Vagina (tissue), 2 donors: ENCODE measurements at regions not wholly inside any gene's neighbourhood (a gene's known extent, or its start where the extent isn't known, plus 50 kb on each side); places are given as distances from the start of the nearest gene placed in this dataset.

Experiments used
- POLR2A ChIP-seq, 2 donors: fragments of 450-650 bp; IDR thresholded peaks; one replicate each; pipeline ENCODE4 v1.6.1; 2017; ENCODE audit warnings: antibody characterized with exemption in 2 of 2, mild to moderate bottlenecking in 2 of 2, moderate library complexity in 2 of 2
- POLR2AphosphoS5 ChIP-seq, 2 donors: sonication (generic); formaldehyde crosslinking; IDR thresholded peaks; one replicate each; pipeline ENCODE4 v1.9.0; 2017; ENCODE audit warnings: antibody characterized with exemption in 2 of 2, mild to moderate bottlenecking in 2 of 2, low read depth in 1 of 2; ENCODE audit not compliant: insufficient read depth in 1 of 2
- TF ChIP-seq, protein P1 (sequence below), 3 experiments: fragments of 450-650 bp in 2 of 3; fragments of 200-600 bp in 1 of 3; sonication (generic) in 1 of 3; IDR thresholded peaks; one replicate each; pipeline ENCODE4 v1.5.1; 2017 to 2019; ENCODE audit warnings: antibody characterized with exemption in 3 of 3, mild to moderate bottlenecking in 2 of 3, moderate library complexity in 2 of 3

DNA sequence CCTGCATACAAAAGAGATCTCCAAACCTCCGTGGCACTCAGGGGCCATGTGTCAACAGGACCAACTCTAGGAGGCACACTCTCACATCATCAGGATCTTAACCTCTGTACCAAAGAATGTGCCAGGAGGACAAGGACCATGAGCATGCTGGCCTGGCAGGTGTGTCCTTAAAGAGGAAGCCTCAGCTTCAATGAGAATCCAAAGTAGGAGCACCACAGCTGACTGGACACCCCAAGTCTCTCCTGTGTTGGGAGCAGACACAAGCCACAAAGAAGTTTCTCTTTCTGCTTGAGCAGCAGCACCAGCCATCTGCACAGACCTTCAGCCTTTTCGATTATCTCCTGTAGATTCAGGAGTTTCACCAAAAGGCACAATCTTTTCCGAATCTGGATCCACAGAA is 1734.5 kb downstream of the TP53TG3F start:
- TF ChIP-seq, protein P1, sequence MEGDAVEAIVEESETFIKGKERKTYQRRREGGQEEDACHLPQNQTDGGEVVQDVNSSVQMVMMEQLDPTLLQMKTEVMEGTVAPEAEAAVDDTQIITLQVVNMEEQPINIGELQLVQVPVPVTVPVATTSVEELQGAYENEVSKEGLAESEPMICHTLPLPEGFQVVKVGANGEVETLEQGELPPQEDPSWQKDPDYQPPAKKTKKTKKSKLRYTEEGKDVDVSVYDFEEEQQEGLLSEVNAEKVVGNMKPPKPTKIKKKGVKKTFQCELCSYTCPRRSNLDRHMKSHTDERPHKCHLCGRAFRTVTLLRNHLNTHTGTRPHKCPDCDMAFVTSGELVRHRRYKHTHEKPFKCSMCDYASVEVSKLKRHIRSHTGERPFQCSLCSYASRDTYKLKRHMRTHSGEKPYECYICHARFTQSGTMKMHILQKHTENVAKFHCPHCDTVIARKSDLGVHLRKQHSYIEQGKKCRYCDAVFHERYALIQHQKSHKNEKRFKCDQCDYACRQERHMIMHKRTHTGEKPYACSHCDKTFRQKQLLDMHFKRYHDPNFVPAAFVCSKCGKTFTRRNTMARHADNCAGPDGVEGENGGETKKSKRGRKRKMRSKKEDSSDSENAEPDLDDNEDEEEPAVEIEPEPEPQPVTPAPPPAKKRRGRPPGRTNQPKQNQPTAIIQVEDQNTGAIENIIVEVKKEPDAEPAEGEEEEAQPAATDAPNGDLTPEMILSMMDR (IDR thresholded peaks at IDR 0.05) = no peak
- TF ChIP-seq POLR2AphosphoS5 (IDR thresholded peaks at IDR 0.05; ENCODE audit: insufficient read depth in 1 of 2, low read depth in 1 of 2) = no peak
- no peak for TF ChIP-seq POLR2A (IDR thresholded peaks at IDR 0.05)
